Adipocyte (in vitro differentiated cells): ENCODE measurements at regions not wholly inside any gene's neighbourhood (a gene's known extent, or its start where the extent isn't known, plus 50 kb on each side); places are given as distances from the start of the nearest gene placed in this dataset.
A peak's percentile ranks its signal among the peaks of the same experiment; 100 is the strongest.
"Not testable (repeated sequence)": the region's sequence is repeated elsewhere in the genome, so short reads cannot be mapped to it uniquely, and the experiment has no call there.

Experiments used
- DNase-seq: peaks from one replicate; pipeline ENCODE4 v3.0.0-alpha.2; 2015; ENCODE audit warnings: low read depth
- H3K27me3 ChIP-seq: replicated peaks from 2 replicates; pipeline ENCODE4 v1.7.0; 2013; ENCODE audit warnings: mild to moderate bottlenecking, low read length, moderate library complexity; ENCODE audit not compliant: control insufficient read depth, insufficient read depth
- H3K36me3 ChIP-seq: 2 replicates; pipeline ENCODE4 v1.7.0; 2013; ENCODE audit warnings: low read length, mild to moderate bottlenecking, moderate library complexity; ENCODE audit not compliant: control insufficient read depth, insufficient read depth, severe bottlenecking
- H3K4me1 ChIP-seq: 2 replicates; pipeline ENCODE4 v1.7.0; 2013; ENCODE audit warnings: mild to moderate bottlenecking, low read length, moderate library complexity; ENCODE audit not compliant: control insufficient read depth, insufficient read depth
- H3K4me3 ChIP-seq: 2 replicates; pipeline ENCODE4 v1.7.0; 2013; ENCODE audit warnings: mild to moderate bottlenecking, low read length, moderate library complexity
- H3K9ac ChIP-seq: 2 replicates; pipeline ENCODE4 v1.7.0; 2013; ENCODE audit warnings: mild to moderate bottlenecking, low read length, moderate library complexity
- H3K9me3 ChIP-seq: 2 replicates; pipeline ENCODE4 v1.7.0; 2013; ENCODE audit warnings: mild to moderate bottlenecking, low read length, moderate library complexity; ENCODE audit not compliant: control insufficient read depth

DNA sequence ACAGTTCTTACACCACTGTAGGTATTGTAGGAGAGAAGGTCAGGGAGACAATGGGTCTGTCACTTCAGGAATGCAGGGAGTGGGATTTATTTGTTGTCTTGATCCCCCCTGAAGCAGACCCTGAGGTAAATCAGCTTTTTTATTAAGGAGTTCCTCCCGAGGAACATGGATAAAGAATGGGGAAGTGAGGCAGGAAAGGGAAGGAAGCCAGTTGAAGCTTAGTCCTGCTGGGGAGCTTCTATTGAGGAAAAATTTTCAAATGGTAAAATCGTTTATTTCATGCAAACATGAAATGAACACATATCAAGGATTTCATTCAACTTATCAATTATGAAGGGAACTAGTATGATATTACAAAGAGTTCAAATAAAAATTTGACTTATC lies 318.6 kb upstream of the PIK3R1 start:
- Histone ChIP-seq H3K9me3 (peaks cover 8% of the 10 kb centered on the region), H3K27me3 (no peaks in the 10 kb centered on the region), H3K4me3 (peak overlapping the region; percentile 0), H3K9ac (peak overlapping the region; percentile 39), H3K4me1 (peaks cover 21% of the 10 kb centered on the region), H3K36me3 (no peaks in the 10 kb centered on the region)
- DNase-seq = no peak

- Histone ChIP-seq H3K36me3 (no peaks in the 10 kb centered on the region), H3K4me1 (peaks cover 21% of the 10 kb centered on the region)
- no peak for DNase-seq
These were observed 319.1 kb upstream of the PIK3R1 start for GRCh38 chr5:67896311-67896929.

DNA sequence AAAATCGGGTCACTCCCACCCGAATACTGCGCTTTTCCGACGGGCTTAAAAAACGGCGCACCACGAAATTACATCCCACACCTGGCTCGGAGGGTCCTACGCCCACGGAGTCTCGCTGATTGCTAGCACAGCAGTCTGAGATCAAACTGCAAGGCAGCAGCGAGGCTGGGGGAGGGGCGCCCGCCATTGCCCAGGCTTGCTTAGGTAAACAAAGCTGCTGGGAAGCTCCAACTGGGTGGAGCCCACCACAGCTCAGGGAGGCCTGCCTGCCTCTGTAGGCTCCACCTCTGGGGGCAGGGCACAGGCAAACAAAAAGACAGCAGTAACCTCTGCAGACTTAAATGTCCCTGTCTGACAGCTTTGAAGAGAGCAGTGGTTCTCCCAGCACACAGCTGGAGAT lies 325.7 kb upstream of the PIK3R1 start:
- not testable (repeated sequence) for H3K4me1 ChIP-seq, H3K9ac ChIP-seq, H3K36me3 ChIP-seq, DNase-seq, H3K27me3 ChIP-seq, H3K9me3 ChIP-seq, H3K4me3 ChIP-seq

More at GRCh38 chr5:67896311-67896929, 319.1 kb upstream of the PIK3R1 start:
- Histone ChIP-seq H3K9ac (peak overlapping the region; percentile 39), H3K27me3 (no peaks in the 10 kb centered on the region), H3K9me3 (peaks cover 8% of the 10 kb centered on the region), H3K4me3 (peak overlapping the region; percentile 0)

- Histone ChIP-seq H3K4me1 (no peaks in the 10 kb centered on the region), H3K9me3 (no peaks in the 10 kb centered on the region), H3K36me3 (no peaks in the 10 kb centered on the region), H3K9ac (no peak overlapping the region), H3K27me3 (no peaks in the 10 kb centered on the region), H3K4me3 (no peak overlapping the region)
- no peak for DNase-seq
These were observed 327.8 kb upstream of the PIK3R1 start for GRCh38 chr5:67887748-67888161.

- H3K36me3 ChIP-seq = no peaks in the 10 kb centered on the region
- DNase-seq = no peak
- H3K9me3 ChIP-seq = no peaks in the 10 kb centered on the region
These were observed 328.8 kb upstream of the PIK3R1 start for GRCh38 chr5:67886761-67887160.

DNA sequence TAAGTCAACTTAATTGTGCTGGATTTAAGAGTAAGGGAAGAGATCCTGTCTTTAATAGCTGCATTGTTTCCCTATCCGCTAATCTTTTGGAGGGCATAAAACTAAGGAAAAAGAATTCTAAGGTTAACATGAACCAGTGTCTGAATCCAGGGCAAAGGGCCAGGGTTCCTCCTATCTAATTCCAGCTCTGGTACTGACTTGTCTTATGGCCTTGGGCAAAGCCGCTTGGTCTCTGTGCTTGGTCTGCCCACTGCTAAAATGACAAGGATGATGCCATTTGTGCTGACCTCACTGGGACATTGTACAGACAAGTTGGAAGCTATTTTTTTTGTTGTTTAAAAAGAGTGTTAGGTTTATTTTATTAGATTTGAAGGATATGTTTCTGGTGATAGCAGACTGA lies 334.7 kb upstream of the PIK3R1 start:
- Histone ChIP-seq H3K9me3 (no peaks in the 10 kb centered on the region), H3K36me3 (no peaks in the 10 kb centered on the region), H3K27me3 (no peaks in the 10 kb centered on the region), H3K4me1 (peaks cover 31% of the 10 kb centered on the region), H3K9ac (no peak overlapping the region), H3K4me3 (no peak overlapping the region)
- no peak for DNase-seq

More at GRCh38 chr5:67886761-67887160, 328.8 kb upstream of the PIK3R1 start:
- no peaks in the 10 kb centered on the region for H3K4me1 ChIP-seq
- H3K4me3 ChIP-seq = no peak overlapping the region
- H3K27me3 ChIP-seq = no peaks in the 10 kb centered on the region
- no peak overlapping the region for H3K9ac ChIP-seq

GRCh38 chr5:67880511-67880805 lies 335.1 kb upstream of the PIK3R1 start:
- Histone ChIP-seq H3K9ac (no peak overlapping the region), H3K36me3 (no peaks in the 10 kb centered on the region), H3K4me1 (peaks cover 31% of the 10 kb centered on the region), H3K4me3 (no peak overlapping the region), H3K9me3 (no peaks in the 10 kb centered on the region), H3K27me3 (no peaks in the 10 kb centered on the region)
- no peak for DNase-seq

DNA sequence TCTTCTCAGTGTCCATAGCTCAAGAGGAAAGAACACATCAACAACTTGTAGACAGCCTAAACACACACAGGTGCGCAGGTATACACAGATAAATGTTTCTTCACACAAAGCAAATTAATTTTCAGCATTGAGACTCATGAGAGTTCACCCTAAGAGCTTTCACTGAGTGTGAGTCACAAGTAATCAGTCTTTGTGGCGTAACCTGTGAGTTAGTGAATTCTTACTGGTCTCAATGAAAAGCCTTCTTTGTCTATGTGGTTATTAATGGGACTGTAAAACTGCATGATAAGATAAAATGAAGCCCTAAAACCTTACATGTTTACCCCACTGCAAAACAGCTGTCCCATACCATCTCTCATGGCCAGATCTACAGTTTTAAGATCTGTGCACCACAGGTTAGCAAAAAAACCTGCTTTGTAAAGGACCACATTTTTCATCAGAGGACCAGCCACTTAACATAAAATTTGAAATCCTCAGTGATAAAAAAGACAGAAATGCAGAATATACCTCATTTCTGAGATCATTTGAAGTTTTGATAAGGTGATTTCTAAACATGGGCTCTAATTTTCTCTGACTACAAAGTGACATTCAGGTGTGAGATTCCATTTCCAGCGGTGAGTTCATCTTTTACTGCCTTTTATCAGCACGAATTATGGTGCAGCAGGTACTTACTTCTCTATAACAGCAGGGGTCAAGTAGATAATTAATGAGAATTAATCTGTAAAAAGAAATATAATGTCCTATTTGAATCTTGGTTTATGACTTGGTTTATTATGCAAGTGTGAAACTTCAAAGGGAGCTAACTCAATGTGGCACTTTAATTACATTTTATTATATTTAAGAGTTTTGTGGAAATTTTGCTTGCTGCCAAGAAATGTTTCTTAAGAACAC lies 335.7 kb upstream of the PIK3R1 start:
- H3K9me3 ChIP-seq = no peaks in the 10 kb centered on the region
- no peaks in the 10 kb centered on the region for H3K27me3 ChIP-seq
- H3K4me1 ChIP-seq = peaks cover 31% of the 10 kb centered on the region
- peak overlapping the region; percentile 47 for H3K9ac ChIP-seq
- H3K36me3 ChIP-seq = no peaks in the 10 kb centered on the region
- H3K4me3 ChIP-seq = peak overlapping the region; percentile 26
- peak; percentile 34 for DNase-seq

- peak overlapping the region; percentile 50 for H3K9ac ChIP-seq
- no peaks in the 10 kb centered on the region for H3K36me3 ChIP-seq
- H3K27me3 ChIP-seq = no peaks in the 10 kb centered on the region
- peaks cover 31% of the 10 kb centered on the region for H3K4me1 ChIP-seq
- peak overlapping the region; percentile 26 for H3K4me3 ChIP-seq
- no peaks in the 10 kb centered on the region for H3K9me3 ChIP-seq
- peak; percentile 39 for DNase-seq
These were observed 336.6 kb upstream of the PIK3R1 start for GRCh38 chr5:67878933-67879332.

- no peak overlapping the region for H3K9ac ChIP-seq
- no peak for DNase-seq
- H3K36me3 ChIP-seq = no peaks in the 10 kb centered on the region
- peaks cover 31% of the 10 kb centered on the region for H3K4me1 ChIP-seq
- H3K27me3 ChIP-seq = no peaks in the 10 kb centered on the region
- no peak overlapping the region for H3K4me3 ChIP-seq
- H3K9me3 ChIP-seq = no peaks in the 10 kb centered on the region
These were observed 339.2 kb upstream of the PIK3R1 start for GRCh38 chr5:67876371-67876770.

- H3K9me3 ChIP-seq = no peaks in the 10 kb centered on the region
- no peaks in the 10 kb centered on the region for H3K36me3 ChIP-seq
- no peak overlapping the region for H3K4me3 ChIP-seq
- no peak overlapping the region for H3K9ac ChIP-seq
- no peaks in the 10 kb centered on the region for H3K27me3 ChIP-seq
- peak; percentile 33 for DNase-seq
- H3K4me1 ChIP-seq = peaks cover 24% of the 10 kb centered on the region
These were observed 340.0 kb upstream of the PIK3R1 start for GRCh38 chr5:67875601-67876000.
